GM06990 (cell line): ENCODE measurements at regions not wholly inside any gene's neighbourhood (a gene's known extent, or its start where the extent isn't known, plus 50 kb on each side); places are given as distances from the start of the nearest gene placed in this dataset.
A peak's percentile ranks its signal among the peaks of the same experiment; 100 is the strongest.

ENCODE experiments used
- DNase-seq: peaks from one replicate; pipeline ENCODE4 v3.0.0-alpha.2; 2011; ENCODE audit not compliant: insufficient read length; ENCODE audit errors: extremely low read depth
- H3K27me3 ChIP-seq: replicated peaks from 2 replicates; pipeline ENCODE4 v1.6.0; 2011; ENCODE audit warnings: low read length; ENCODE audit not compliant: control insufficient read depth, insufficient read depth
- H3K36me3 ChIP-seq: 2 replicates; pipeline ENCODE4 v1.5.1; 2011; ENCODE audit warnings: low read length; ENCODE audit not compliant: control insufficient read depth, insufficient read depth
- H3K4me3 ChIP-seq: replicated peaks from 2 replicates; pipeline ENCODE4 v1.5.1; 2011; ENCODE audit warnings: low read depth, mild to moderate bottlenecking, control low read depth, low read length
- CTCF ChIP-seq: IDR thresholded peaks from 2 replicates; pipeline ENCODE4 v1.5.1; 2011; ENCODE audit warnings: low read length, control low read depth, mild to moderate bottlenecking, inconsistent platforms; ENCODE audit not compliant: insufficient read depth, poor library complexity, severe bottlenecking

- no peak overlapping the region for H3K4me3 ChIP-seq
- no peaks in the 10 kb centered on the region for H3K27me3 ChIP-seq
- DNase-seq, result no peak
- no peaks in the 10 kb centered on the region for H3K36me3 ChIP-seq
- TF ChIP-seq CTCF, result no peak
These were observed 689.9 kb downstream of the TUSC7 start for GRCh38 chr3:117399311-117400078.

GRCh38 chr3:117400303-117400702 lies 690.7 kb downstream of the TUSC7 start:
- no peaks in the 10 kb centered on the region for H3K36me3 ChIP-seq
- TF ChIP-seq CTCF, result no peak
- H3K27me3 ChIP-seq, result no peaks in the 10 kb centered on the region
- DNase-seq, result no peak
- H3K4me3 ChIP-seq, result no peak overlapping the region

- no peak for TF ChIP-seq CTCF
- DNase-seq, result no peak
- Histone ChIP-seq H3K4me3 (no peak overlapping the region), H3K36me3 (no peaks in the 10 kb centered on the region), H3K27me3 (no peaks in the 10 kb centered on the region)
These were observed 694.6 kb downstream of the TUSC7 start for GRCh38 chr3:117404141-117404540.

- no peak for TF ChIP-seq CTCF
- Histone ChIP-seq H3K4me3 (no peak overlapping the region), H3K27me3 (no peaks in the 10 kb centered on the region), H3K36me3 (no peaks in the 10 kb centered on the region)
- DNase-seq, result no peak
These were observed 695.2 kb downstream of the TUSC7 start for GRCh38 chr3:117404730-117405129.

GRCh38 chr3:117405359-117405758 lies 695.8 kb downstream of the TUSC7 start:
- DNase-seq, result no peak
- TF ChIP-seq CTCF, result no peak
- H3K27me3 ChIP-seq, result no peaks in the 10 kb centered on the region
- no peaks in the 10 kb centered on the region for H3K36me3 ChIP-seq
- no peak overlapping the region for H3K4me3 ChIP-seq

- DNase-seq, result peak; percentile 1
- Histone ChIP-seq H3K4me3 (no peak overlapping the region), H3K36me3 (no peaks in the 10 kb centered on the region), H3K27me3 (no peaks in the 10 kb centered on the region)
- peak; percentile 31 for TF ChIP-seq CTCF
These were observed 697.7 kb downstream of the TUSC7 start for GRCh38 chr3:117407317-117407716.
